Fibroblast of pulmonary artery (primary cell): ENCODE measurements at regions not wholly inside any gene's neighbourhood (a gene's known extent, or its start where the extent isn't known, plus 50 kb on each side); places are given as distances from the start of the nearest gene placed in this dataset.
A peak's percentile ranks its signal among the peaks of the same experiment; 100 is the strongest.

Experiments
- DNase-seq: peaks from one replicate; pipeline ENCODE4 v3.0.0-alpha.2; 2010; ENCODE audit warnings: low read depth
- H3K4me3 ChIP-seq: replicated peaks from 2 replicates; pipeline ENCODE4 v1.5.1; 2011; ENCODE audit warnings: low read depth, mild to moderate bottlenecking, control low read depth, low read length, moderate library complexity
- CTCF ChIP-seq: IDR thresholded peaks from 2 replicates; pipeline ENCODE4 v1.5.1; 2011; ENCODE audit warnings: mild to moderate bottlenecking, control low read depth, low read length, inconsistent platforms; ENCODE audit errors: missing control alignments

GRCh38 chr2:192314800-192315481, 120.2 kb upstream of the TMEFF2 start:
- no peak overlapping the region for H3K4me3 ChIP-seq
- no peak for DNase-seq

GRCh38 chr2:192313773-192314172, 119.0 kb upstream of the TMEFF2 start:
- no peak for DNase-seq
- TF ChIP-seq CTCF = no peak
- H3K4me3 ChIP-seq = no peak overlapping the region

More at GRCh38 chr2:192314800-192315481, 120.2 kb upstream of the TMEFF2 start:
- no peak for TF ChIP-seq CTCF

GRCh38 chr2:192311701-192312460, 117.1 kb upstream of the TMEFF2 start:
- H3K4me3 ChIP-seq = no peak overlapping the region
- no peak for DNase-seq
- TF ChIP-seq CTCF = no peak

- TF ChIP-seq CTCF = no peak
- no peak overlapping the region for H3K4me3 ChIP-seq
- peak; percentile 10 for DNase-seq
These were observed 112.8 kb upstream of the TMEFF2 start for GRCh38 chr2:192307530-192307929.

- no peak for TF ChIP-seq CTCF
- H3K4me3 ChIP-seq = no peak overlapping the region
- DNase-seq = no peak
These were observed 103.9 kb upstream of the TMEFF2 start for GRCh38 chr2:192298664-192299063.

GRCh38 chr2:192292478-192292877, 97.7 kb upstream of the TMEFF2 start:
- no peak overlapping the region for H3K4me3 ChIP-seq
- no peak for TF ChIP-seq CTCF
- no peak for DNase-seq

- H3K4me3 ChIP-seq = no peak overlapping the region
- no peak for DNase-seq
- TF ChIP-seq CTCF = no peak
These were observed 93.6 kb upstream of the TMEFF2 start for GRCh38 chr2:192288295-192288694.
